ENCODE measurements at regions not wholly inside any gene's neighbourhood (a gene's known extent, or its start where the extent isn't known, plus 50 kb on each side); places are given as distances from the start of the nearest gene placed in this dataset.
A peak's percentile ranks its signal among the peaks of the same experiment; 100 is the strongest.

DNA sequence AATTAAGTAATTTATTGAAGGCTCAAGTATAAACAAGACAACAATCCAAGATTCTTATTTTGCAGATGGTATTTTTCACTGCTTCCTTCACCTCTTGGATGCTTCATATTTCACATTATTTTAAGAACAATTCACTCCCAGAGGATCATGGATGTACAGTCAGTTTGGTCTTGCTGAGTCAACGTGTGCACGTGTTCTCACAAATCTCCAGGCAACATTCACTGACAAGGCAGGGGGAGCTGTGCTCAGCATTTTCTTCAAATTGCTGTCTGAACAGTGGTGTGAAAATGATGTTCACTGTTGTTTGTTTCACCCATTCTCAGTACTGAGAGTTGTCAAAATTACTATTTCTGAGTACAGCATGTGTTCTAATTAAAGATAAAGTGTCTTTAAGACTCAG, 118.3 kb upstream of the SLC38A4 start (continued):
- TF ChIP-seq FUS (optimal IDR thresholded peaks at IDR 0.05; ENCODE audit: low read depth, low read length): no peak
- no peak for TF ChIP-seq ZNF224 (CRISPR knock-in tag; IDR thresholded peaks at IDR 0.05)
- no peak for TF ChIP-seq RAD51 (IDR thresholded peaks at IDR 0.05; ENCODE audit: borderline replicate concordance, low read depth)
- TF ChIP-seq, protein P1, sequence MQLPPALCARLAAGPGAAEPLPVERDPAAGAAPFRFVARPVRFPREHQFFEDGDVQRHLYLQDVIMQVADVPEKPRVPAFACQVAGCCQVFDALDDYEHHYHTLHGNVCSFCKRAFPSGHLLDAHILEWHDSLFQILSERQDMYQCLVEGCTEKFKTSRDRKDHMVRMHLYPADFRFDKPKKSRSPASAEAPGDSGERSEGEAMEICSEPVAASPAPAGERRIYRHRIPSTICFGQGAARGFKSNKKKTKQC (CRISPR knock-in tag; IDR thresholded peaks at IDR 0.05): no peak
- no peak for TF ChIP-seq ETV5 (CRISPR knock-in tag; IDR thresholded peaks at IDR 0.05; ENCODE audit: low read depth)
- TF ChIP-seq GTF3C2 (IDR thresholded peaks at IDR 0.05; ENCODE audit: borderline replicate concordance, extremely low read depth, insufficient read length): no peak
- TF ChIP-seq ZC3H11A (IDR thresholded peaks at IDR 0.05; ENCODE audit: low read depth, low read length): no peak
- no peak for TF ChIP-seq ARID3A (IDR thresholded peaks at IDR 0.05; ENCODE audit: borderline replicate concordance, low read depth, low read length)
- TF ChIP-seq ZNF24 (IDR thresholded peaks at IDR 0.05): no peak
- TF ChIP-seq MEIS2 (IDR thresholded peaks at IDR 0.05; ENCODE audit: partially characterized antibody): peak; percentile 14
- 0 out of 4 replicates have a peak, but pooled peaks of 1 of the 2 experiments have one; percentile 4 for TF ChIP-seq RAD21 (CRISPR knock-in tag; conservative IDR thresholded peaks at IDR 0.05 in 1 of 2, IDR thresholded peaks at IDR 0.05 in 1 of 2)
- TF ChIP-seq, protein P2, sequence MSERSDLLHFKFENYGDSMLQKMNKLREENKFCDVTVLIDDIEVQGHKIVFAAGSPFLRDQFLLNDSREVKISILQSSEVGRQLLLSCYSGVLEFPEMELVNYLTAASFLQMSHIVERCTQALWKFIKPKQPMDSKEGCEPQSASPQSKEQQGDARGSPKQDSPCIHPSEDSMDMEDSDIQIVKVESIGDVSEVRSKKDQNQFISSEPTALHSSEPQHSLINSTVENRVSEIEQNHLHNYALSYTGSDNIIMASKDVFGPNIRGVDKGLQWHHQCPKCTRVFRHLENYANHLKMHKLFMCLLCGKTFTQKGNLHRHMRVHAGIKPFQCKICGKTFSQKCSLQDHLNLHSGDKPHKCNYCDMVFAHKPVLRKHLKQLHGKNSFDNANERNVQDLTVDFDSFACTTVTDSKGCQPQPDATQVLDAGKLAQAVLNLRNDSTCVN (CRISPR knock-in tag; IDR thresholded peaks at IDR 0.05): no peak
- no peak for TF ChIP-seq KHSRP (IDR thresholded peaks at IDR 0.05)
- no peak for TF ChIP-seq ZNF232 (CRISPR knock-in tag; IDR thresholded peaks at IDR 0.05)
- TF ChIP-seq KAT2B (IDR thresholded peaks at IDR 0.05; ENCODE audit: low read depth, low read length): no peak

All from K562 (cell line).